HG03139 (cell line): ENCODE measurements at regions not wholly inside any gene's neighbourhood (a gene's known extent, or its start where the extent isn't known, plus 50 kb on each side); places are given as distances from the start of the nearest gene placed in this dataset.

Source experiments
- ATAC-seq: cut with Tn5 transposase; IDR thresholded peaks from one replicate; pipeline ENCODE4 v1.9.1; 2021; ENCODE audit not compliant: unreplicated experiment

DNA sequence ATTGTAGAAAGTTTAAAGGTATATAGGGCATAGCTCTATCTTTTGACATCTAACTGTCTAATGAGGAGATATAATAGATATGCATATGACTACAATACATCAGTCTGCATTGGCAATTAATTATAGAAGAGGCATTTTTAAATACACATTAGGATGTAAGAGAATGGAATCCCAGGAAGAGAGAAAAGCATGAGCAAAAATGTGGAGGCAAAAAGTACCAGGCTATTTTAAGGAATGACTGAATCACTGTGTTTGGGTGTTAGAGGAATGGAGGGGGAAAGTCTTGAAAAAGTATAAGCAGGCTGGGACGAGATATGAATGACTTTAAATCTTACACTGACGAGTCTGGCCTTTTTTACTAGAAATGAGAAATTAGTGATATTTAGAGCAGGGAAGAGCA lies 138.4 kb upstream of the ZNF462 start:
- ATAC-seq = no peak

- ATAC-seq = no peak
These were observed 136.7 kb upstream of the ZNF462 start for GRCh38 chr9:106726070-106726815.

- ATAC-seq = no peak
These were observed 135.0 kb upstream of the ZNF462 start for GRCh38 chr9:106727969-106728368.

- no peak for ATAC-seq
These were observed 134.1 kb upstream of the ZNF462 start for GRCh38 chr9:106728860-106729259.

DNA sequence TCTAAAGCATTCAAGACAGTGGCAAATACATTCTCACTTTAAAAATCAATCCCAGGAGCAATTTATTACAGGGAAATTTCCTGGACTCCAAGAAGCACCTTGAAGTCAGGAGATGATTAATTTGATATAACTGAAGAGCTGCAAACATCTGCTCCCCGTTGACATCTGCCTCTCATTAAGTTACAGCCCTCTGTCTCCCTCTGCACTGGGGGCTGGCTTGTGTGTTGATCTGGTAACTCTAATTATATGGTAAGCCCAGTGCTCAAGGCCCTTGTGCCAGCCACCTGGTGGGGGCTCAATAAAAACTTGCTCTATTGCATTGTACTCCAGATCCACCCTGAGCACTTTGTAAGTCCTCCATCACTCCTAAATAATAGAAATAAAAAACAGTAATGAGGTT lies 131.1 kb upstream of the ZNF462 start:
- no peak for ATAC-seq

DNA sequence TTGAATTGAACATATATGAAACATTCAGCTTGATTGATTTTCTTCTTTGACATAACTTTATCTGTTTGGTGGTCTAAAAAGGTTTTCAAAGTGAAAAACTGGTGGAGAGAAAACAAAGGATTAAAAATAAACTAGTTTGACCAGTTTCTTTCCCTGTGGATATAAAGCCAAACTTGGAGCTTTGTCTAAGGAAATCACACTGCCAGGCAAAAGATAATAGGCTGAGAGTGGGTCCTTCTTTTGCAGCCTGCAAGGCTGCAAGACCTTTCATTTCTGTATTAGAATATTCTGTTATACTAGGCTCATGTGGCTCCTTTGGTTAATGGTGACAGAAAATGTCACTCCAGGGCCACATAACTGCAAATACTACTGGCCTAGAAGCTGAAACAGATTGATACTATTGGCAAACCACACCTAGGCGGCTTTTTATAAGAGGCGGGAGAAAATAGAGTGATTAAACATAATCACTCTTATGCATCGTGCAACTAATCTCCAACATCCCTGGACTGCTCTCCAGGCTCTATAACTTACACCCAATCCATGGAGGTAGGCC lies 129.1 kb upstream of the ZNF462 start:
- ATAC-seq = no peak

GRCh38 chr9:106737516-106737915 lies 125.5 kb upstream of the ZNF462 start:
- no peak for ATAC-seq

DNA sequence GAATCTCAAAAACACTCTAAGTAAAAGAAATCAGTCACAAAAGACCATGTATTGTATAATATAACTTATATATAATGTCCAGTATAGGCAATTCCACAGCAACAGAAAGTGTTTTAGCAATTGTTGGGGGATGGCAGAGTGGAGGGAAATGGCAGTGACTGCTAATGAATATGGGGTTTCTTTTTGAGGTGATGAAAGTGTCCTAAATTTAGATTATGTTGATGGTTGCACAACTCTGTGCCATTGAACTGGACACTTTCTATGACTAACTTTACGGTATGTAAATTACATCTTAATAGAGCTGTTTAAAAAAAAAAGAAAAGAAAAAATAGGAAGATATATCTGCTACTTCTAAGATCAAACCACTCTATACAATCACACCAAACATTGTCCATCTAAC lies 124.9 kb upstream of the ZNF462 start:
- ATAC-seq = no peak

DNA sequence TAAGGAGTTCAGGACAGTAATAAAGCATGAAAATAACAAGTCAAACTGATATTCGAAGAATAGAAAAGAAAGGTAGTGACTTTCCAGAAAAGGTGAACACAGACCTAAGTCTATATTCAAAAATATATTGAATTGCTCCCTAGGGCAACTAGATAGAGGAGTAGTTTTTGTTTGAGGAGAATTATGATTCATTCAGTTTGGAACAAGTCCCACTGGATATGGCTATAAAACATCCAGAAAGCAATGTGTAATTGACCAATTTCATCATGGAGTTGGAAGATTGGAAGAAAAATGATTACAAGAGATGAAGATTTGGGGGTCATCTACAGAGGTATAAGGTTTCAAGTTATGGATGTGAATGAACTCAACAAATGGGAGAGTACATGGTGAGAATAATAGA lies 117.5 kb upstream of the ZNF462 start:
- no peak for ATAC-seq

- ATAC-seq = no peak
These were observed 117.1 kb upstream of the ZNF462 start for GRCh38 chr9:106745876-106746275.

DNA sequence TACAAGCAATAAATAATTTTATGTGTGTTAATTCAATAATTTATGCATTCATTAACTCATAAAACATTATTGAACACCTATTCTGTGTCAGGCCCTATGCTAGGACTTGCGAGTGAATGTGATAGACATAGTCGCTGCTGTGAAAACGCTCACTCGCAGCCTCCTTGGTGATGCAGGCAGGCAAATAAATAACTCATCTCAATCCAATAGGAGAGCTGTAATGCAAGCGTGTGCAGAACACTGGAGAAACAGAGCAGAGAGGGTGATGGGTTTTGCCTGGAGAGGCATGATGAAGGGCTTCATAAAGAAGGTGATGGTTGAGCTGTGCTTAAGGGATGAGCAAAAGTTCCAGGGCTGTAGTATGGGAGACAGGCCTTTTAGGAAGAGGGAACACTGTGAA lies 111.3 kb upstream of the ZNF462 start:
- ATAC-seq = no peak

- no peak for ATAC-seq
These were observed 110.4 kb upstream of the ZNF462 start for GRCh38 chr9:106752581-106752980.

DNA sequence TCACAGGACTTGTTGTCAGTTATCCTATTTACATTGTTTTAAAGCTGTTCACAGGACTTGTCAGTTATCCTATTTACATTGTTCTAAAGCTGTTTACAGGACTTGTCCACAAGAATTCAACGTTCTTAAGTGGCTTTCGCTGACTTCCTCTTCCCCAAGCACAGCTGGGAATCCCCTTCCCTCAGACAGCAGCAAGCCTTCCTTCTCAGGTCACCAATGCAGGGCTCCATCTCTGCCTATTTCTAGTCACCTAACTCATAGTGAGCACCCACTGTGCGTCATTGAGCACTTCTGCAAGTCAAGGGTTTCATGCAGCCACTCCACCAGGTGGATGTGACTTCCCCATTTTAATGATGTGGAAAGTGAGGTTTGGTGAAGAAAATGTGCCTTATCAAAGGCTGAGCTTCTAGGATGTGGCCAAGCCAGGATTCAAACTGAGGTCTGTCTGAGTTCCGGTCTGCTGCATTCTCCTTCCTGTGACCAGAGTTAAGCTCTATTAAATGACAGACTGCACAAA lies 109.8 kb upstream of the ZNF462 start:
- peak; percentile 89 for ATAC-seq

- no peak for ATAC-seq
These were observed 107.2 kb upstream of the ZNF462 start for GRCh38 chr9:106755736-106756135.

- ATAC-seq = no peak
These were observed 105.5 kb upstream of the ZNF462 start for GRCh38 chr9:106757514-106757913.

DNA sequence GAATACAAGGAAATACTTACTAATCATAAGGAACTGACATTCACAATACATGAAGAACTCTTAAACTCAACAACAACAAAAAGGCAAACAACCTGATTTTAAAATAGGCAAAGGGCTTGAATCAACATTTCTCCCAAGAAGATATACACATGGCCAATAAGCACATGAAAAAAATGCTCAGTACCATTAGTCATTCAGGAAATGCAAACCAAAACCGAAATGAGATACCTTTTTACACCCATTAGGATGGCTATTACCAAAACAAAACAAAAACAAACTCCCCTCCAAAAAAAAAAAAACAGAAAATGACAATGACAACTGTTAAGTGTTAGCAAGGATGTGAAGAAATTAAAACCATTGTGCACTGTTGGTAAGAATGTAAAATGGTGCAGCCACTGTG lies 104.1 kb upstream of the ZNF462 start:
- ATAC-seq = peak; percentile 72

DNA sequence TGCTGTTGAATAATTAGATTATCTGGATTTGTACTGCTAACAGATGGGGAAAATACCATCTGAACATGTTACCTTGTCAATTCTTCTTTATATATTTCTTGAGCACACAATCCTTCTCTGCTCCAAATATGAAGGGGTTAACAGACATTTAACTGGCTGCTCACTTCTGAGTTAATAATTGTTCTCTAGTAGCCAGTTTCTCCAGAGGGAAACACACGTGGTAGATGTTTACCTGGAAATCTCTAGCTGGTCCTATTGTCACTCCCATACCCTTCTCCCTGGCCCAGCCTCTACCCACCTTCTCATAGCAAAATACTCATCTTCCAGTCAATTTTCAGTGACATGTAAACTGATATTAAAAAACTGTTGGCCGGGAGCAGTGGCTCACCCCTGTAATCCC lies 101.5 kb upstream of the ZNF462 start:
- no peak for ATAC-seq

DNA sequence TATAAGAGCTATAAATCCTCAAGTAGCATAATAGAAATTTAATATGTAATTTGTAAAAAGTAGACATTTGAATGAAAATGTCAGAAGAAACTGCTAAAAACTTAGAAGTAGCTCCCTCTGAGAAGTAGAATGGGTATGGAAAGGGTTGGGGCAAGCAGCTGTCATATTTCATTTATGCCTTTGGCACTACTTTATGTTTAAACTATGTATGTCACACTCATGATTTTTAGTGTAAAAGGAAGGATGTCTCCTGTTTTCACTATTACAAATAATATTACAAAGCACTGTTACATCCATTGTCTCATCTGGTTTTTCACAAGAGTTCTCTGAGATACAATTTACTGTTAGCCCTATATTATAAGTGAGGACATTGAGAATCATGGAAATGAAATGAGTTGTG lies 96.3 kb upstream of the ZNF462 start:
- no peak for ATAC-seq

DNA sequence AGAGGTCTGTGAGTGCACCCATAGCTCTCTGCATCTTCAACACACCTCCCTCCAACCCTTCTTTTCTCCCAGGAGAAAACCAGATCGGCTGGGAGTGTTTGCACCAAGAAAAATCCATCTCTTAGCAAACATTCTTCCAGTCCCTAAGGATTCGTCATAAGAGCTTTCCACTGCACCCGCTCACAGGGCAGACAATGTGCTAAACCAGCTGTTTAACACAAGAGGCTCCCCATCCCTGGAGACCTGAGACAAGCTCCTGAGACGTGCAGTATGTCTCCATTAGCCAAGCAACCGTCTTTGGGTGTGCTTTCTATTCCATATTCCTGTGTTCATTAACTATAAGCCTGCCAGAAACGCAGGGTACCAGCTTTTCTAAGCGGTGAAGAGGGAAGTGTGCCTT lies 93.6 kb upstream of the ZNF462 start:
- ATAC-seq = no peak

DNA sequence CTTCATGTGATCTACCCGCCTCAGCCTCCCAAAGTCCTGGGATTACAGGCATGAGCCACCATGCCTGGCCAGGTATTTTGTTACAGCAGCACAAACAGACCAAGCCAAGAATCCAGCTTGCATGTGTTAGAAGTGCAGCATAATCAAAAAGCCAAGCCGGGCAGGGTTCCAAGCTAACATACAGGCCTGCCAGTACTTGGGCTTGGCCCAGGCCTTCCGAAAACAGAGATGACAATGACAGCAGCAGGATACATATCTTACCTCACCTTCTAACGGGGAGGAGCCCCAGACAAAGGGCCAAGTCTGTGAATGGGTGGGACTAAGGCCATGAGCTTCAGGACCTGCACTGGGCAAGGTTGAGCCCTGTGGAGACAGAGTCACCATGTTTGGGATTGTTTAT lies 91.4 kb upstream of the ZNF462 start:
- ATAC-seq = no peak

DNA sequence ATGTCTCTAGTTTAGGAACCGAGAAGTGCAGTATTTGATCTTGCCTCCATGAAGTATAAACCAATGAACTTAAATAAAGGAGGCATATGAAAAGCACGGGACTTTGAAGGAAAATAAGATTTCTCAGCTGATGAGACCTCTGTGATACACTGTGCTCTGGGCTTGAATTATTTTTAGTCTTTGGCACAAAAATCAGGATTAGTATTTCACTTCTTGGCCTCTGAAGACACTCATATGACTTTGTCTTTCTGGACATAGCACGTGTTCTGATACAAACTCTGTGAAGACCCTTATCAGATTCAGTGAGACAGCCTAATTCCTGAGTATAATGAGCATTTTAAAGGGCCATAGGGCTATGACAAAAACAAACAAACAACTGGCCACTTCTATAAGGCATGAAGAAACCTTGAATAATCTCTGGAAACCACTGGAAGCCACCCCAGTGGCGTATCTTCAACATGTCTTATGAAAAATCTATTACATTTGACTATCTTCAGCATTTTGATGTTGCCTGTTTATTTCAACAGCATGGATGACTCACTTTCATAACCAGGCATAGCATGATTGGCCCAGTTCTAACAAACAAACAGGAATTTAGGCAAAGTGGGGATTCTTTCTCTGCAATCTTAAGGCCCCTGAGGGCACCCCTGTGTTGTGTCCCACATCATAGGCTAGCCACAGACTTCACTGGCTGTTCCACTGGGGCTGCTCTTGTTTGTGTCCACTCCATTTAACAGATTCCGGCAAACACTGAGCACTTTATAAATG lies 90.3 kb upstream of the ZNF462 start:
- ATAC-seq = no peak

DNA sequence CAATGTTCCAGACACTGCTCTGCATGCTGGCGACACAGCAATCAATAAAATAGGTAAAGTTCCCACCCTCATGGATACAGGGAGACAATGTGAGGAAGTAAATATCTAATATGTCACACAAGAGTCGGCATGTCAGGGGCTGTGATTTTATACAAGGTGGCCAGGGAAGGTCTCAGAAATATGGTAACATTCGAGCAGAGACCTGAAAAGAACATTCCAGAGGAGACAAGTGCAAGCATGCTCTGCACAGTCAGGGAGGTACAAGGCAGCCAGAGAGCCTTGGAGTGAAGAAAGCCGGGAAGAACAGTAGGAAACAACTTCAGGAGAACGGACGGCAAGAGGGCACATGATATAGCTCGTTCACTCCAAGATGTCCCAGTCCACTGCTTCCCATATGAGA lies 89.2 kb upstream of the ZNF462 start:
- no peak for ATAC-seq
